ENCODE measurements at regions not wholly inside any gene's neighbourhood (a gene's known extent, or its start where the extent isn't known, plus 50 kb on each side); places are given as distances from the start of the nearest gene placed in this dataset.

- TF ChIP-seq CTCF (IDR thresholded peaks at IDR 0.05) = no peak
- TF ChIP-seq POLR2A (IDR thresholded peaks at IDR 0.05) = no peak
- TF ChIP-seq EP300 (IDR thresholded peaks at IDR 0.05) = no peak
These were observed 140.9 kb downstream of the PSAT1 start for GRCh38 chr9:78437806-78438205.
